NOMO-1 (cell line): ENCODE measurements at regions not wholly inside any gene's neighbourhood (a gene's known extent, or its start where the extent isn't known, plus 50 kb on each side); places are given as distances from the start of the nearest gene placed in this dataset.

Source experiments
- DNase-seq, 2 experiments: peaks; one replicate each; lab custom pipeline; 2025; ENCODE audit not compliant: unreplicated experiment in 2 of 2; lab: John Stamatoyannopoulos, UW

DNA sequence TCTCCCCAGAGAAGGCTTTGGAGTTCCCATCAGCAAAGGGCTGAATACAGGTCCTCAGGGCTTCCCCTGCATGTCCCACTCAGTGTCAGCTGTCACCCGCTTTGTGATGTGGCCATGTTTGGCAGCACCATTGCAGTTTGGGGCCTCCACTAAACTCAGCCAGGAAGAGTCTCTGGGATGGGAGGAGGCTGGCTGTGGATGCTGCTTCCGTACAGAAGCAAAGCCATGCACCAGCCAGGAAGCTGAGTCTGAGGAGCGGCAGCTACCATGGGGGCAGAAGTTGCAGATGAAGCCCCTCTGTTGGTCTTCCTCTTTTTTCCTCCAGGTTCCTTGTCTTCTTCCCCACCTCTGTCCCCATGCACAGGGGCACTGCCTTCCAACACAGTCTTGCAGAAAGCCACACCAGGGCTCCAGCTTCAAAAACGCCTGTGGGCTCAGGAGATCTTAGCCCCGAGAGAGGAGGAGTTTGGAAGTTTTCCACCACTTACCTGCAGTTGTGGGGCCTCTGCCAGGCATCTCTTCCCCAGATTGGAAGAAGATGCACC lies 416.8 kb downstream of the NPHP4 start:
- no peak for DNase-seq

GRCh38 chr1:5574641-5575040 lies 417.6 kb downstream of the NPHP4 start:
- no peak for DNase-seq

GRCh38 chr1:5572794-5573193 lies 419.4 kb downstream of the NPHP4 start:
- no peak for DNase-seq

DNA sequence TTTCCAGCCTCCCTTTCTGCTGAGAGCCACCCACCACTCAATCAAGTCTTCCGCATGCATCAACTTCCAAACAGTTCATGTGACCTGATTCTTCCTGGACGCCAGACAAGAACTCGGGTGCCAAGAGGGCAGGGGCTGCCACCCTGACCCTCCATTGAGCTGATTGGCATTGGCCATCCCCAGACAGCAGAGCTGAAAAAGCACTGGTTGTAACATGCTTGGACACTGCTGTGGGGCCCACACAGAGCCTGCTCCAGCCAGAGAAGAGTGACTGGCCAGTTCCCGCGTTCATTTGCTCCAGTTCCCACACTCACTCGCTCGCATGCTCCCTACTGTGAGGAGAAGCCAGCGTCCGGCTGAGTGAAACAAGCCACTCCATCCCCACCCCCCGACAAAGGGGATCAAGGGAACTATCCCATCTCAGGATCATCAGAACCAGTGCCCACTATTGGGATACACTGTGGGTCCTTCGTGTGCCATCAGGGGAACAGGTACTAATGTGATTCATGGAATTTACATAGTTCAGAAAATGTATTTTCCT lies 420.3 kb downstream of the NPHP4 start:
- DNase-seq: no peak

- no peak for DNase-seq
Observed at GRCh38 chr1:5571438-5571837, 420.8 kb downstream of the NPHP4 start.

DNA sequence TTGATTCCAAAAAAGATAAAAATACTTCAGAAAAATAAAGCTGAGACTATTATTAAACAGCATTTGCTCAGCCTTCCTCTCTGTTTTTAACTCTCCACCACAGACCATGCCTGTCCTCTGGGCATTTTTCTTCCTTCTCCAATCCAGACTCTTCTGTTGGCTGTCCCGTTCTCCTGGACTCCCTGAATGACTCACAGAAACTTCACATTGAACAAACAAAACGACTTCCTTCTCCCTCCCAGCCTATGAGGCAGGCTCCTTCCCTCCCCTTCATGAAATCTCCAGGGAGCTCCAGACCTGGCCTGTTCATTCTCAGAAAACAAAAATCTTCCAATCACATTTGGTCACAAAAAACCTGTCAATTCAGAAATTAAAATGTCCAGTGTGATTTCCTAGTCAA lies 421.3 kb downstream of the NPHP4 start:
- DNase-seq: no peak

GRCh38 chr1:5568321-5568720 lies 423.9 kb downstream of the NPHP4 start:
- no peak for DNase-seq

DNA sequence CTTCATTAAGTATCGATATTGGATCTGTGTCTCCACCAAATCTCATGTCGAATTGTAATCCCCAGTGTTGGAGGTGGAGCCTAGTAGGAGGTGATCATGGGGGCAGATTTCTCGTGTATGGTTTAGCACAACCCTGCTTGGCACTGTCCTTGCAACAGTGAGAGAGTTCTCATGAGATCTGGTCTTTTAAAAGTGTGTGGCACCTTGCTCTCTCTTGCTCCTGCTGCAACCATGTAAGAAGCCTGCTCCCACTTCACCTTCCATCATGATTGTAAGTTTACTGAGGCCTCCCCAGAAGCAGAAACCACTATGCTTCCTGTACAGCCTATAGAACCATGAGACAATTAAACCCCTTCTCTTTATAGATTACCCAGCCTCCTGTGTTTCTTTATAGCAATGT lies 424.4 kb downstream of the NPHP4 start:
- no peak for DNase-seq

DNA sequence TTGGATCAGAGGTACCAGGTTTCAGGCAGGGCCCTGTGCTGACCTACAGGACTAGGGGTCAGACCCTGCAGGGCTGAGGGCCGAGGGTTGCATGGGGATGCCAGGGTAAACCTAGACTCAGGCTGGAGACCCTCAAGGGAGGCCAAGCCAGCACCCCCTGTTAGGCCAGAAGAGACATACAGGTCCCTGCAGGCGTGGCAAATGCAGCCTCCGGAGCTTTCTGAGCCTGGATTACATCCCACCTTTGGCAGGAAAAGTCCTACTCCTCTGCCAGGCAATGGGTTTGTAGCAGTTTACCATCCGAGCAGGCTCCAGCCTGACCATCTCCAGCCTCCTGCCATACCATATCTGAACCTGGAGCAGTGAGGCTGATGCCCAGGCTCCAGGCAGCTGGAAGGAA lies 425.3 kb downstream of the NPHP4 start:
- DNase-seq: no peak

DNA sequence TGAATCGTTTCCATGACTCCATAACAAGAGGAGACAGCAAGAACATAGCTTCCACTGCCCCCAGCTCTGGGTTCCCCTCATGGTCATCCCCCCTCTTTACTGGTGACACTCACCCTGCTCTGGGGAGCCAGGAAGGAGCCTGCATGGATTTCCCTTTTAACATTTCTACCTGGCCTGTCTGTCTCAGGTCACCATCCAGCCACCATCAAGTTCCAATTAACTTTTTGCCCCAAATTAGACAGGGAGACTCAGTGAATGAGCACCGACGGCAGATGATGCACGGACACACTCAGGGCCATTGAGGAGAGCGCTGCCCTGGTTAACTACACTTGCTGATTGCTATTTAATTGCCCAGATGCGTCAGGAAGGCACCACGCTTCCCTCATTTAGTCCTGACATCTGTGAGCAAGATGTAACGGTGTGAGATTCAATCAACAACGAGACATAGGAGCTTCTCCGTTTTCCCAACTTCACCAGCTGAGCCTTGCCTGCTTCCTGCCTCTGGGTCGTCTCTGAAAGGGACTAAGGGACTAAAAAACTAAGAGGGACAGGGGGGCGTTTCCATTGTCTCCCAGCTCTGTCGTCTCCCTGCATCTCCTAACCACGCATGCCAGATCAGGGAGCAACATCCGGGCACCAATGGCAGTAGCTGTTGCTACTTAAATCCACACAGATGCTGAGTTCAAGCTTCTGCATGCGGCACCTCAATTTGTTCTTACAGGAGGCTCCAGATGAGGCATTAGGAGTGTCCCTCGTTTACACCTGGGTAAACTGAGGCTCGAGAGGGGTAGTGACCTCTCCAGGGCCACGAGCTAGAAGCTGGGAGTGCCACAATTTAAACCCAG lies 426.7 kb downstream of the NPHP4 start:
- no peak for DNase-seq

DNA sequence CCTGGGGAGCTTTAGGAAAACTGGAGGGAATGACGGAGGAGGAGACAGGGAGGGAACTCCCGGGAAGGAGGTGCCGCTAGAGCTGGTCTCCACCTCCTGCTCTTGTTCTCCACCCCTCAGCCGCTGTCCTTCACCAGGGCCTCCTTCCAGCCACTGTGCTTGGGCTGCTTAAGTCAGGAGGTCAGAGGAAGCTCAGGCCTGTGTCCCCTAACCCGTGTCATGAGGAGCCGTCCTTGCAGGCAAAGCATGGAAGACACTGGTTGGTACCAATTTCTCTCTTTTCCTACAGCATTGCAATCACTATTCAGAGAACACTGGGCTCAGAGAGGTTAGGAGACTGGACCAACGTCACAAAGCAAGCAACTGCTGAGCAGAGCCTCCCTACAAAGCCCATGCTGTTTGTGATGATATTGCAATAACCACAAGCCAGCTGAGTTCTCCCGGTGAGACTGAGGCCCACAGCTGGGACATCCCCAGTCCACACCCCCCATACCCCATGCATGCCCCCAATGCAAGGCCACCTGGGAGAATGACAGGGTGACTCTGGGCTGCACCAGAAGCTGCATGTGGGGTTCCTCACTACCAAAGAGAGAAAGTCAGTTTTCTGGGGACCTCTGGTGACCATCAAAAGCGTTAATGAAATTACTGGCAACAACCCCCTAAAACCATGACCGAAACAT lies 427.5 kb downstream of the NPHP4 start:
- DNase-seq: no peak

DNA sequence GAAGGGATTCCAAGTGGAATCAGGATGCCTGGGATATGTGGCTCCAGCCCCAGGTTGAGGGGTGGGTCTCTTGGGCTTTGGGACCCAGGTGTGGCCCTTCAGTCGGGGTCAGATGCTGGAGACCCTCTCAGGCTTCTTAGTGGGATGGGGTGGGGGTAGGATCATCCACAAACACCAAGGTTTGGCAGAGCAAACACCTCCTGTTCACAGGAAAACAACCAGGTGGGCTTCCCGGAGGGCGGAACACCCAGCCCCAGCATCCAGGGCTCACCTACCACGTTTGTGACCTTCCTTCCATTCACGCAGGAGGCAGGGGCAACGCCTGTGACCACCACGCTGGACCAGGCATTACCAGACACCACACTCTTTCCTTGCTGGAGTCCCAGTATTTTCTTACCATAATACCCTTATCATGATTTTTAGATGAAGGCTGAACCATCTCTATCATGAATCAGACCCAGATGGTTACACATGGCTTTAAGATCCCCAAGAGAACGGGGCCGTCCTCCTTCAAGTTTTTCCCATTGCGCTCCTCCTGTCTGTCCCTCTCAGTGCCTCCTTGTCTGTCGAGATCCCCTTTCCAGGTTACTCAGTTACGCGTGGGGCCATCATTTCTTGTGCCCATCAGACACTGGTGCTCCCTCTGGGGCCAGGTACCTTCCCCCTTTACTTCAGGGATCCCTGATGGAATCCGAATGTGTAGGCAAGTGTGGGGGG lies 428.2 kb downstream of the NPHP4 start:
- no peak for DNase-seq

DNA sequence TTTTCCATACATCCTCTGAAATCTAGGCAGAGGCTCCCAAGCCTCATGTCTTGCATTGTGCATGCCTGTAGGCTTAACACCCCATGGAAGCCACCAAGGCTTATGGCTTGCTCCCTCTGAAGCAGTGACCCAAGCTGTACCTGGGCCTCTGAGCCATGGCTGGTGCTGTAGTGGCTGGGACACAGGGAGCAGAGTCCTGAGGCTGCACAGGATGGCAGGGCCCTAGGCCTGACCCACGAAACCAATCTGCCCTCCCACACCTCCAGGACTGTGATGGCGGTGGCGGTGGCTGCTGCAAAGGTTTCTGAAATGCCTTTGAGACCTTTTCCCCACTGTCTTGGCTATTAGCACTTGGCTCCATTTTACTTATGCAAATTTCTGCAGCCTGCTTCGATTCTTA lies 429.5 kb downstream of the NPHP4 start:
- no peak for DNase-seq

- DNase-seq: no peak
Observed at GRCh38 chr1:5562331-5562730, 429.9 kb downstream of the NPHP4 start.

DNA sequence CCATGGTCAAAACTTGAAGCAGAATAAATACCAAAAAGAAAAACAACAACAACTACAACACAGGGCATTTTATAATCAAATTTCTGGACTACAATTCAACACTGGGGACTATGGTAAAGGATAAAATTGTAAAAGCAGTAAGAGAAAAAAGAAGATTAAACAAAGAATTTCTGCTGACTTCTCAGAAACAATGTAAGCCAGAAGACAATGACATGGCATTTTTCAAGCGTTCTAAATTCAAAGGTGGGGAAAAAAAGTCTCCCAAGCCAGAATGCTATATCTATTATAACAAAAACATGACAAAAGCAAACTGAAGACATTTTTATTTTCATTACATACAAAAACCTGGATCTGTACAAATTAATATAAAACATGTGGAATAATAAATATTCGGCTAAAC lies 433.1 kb downstream of the NPHP4 start:
- DNase-seq: no peak

DNA sequence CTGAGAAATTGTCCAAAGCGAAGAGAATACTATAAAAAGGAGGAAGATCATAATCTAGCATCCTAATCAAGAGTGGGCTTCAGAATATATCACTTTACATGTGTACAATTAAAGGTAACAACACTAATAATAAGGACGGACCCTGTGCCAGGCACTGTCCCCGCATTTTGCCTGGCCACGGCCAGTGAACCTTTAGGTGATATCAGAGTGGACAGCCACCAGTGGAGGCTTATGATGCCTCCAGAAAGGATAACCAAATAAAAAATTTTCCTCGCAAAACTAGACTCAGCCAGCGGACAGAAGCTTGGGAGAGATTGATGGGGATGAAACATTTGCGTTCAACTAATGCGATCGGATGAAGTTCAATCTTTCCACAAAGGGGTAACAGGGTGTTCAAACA lies 436.4 kb downstream of the NPHP4 start:
- no peak for DNase-seq

DNA sequence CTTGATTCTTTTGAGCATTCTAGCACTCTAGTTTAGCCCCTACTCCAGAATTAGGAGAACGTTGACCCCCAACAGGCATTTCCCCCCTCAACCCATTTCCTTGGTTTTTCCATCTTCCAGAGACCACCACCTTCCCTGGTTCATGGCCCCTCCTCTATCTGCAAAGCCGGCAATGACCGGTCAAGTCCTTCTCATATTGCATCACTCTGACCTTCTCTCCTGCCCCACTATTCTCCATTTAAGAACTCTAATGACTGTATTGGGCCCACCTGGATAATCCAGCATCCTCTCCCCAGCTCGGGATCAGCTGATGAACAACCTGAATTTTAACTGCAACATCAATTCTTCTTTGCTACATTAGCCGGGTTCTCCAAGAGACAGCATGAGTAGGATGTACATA lies 437.4 kb downstream of the NPHP4 start:
- no peak for DNase-seq

DNA sequence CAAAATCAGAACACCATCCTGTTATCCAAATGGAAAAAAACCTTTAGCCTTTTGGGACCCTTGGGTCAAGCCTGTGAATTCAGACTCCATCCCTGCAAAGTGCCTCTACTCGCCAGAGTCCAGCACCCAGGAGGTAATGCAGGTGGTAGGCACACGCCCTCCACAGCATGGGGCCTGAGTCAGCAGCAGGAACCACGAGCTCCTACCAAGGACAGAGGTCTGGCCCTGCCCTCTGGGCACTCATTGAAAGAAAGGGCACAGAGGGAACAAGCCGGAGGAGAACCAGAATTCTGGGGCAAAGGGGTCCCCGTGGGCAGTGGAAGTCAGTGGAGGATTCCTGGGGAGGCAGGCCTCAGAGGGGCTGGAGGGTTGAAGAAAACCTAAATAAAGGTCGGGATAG lies 438.1 kb downstream of the NPHP4 start:
- DNase-seq: no peak

- no peak for DNase-seq
Observed at GRCh38 chr1:5552787-5553484, 439.3 kb downstream of the NPHP4 start.

DNA sequence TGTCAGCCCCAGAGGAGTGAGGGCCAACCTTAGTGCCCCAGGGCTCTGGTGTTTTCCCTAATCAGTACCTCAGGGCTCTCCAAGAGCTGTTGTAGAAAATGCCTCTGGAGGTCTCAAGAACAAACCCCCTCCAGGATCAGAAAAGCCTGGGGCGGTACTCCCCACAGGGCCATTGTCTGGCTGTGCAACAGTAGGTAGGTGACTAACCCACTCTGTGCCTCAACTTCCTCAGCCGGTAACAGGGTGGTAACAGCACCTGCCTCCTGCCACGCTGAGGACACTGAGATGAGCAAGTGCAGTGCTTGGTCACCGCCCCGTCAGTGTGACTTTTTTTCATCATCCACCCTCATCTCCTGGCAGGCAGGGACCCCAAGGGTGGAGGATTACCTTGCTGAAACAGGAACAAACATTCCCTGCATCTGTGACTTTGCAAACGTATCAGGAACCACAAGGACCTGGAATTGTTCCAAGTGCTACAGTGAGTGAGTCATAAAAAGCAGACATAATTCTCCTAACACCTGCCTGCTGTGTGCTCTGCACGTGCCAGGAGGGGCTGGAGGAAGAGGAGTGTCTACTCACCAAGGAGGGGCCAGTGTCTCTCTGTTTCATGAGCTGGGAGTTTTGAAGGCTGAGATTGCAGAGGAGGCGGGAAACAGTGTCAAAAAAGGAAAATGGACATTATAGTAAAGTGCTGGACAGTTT lies 440.8 kb downstream of the NPHP4 start:
- DNase-seq: no peak
